GM12878 (cell line): ENCODE measurements at regions not wholly inside any gene's neighbourhood (a gene's known extent, or its start where the extent isn't known, plus 50 kb on each side); places are given as distances from the start of the nearest gene placed in this dataset.
"Not testable (repeated sequence)": the region's sequence is repeated elsewhere in the genome, so short reads cannot be mapped to it uniquely, and the experiment has no call there.

Source experiments
- ATAC-seq: fragments of 200-7000 bp; cut with Tn5 transposase; 3 replicates; pipeline ENCODE4 v1.9.1; 2020; ENCODE audit warnings: mild to moderate bottlenecking, moderate library complexity
- BruUV-seq: library from RNA; stranded (reverse); fragments of 400-500 nt; replicated peaks from 2 replicates; lab custom pipeline; 2021; lab: Mats Ljungman, UMichigan
- CTCF ChIA-PET: fragments of 300-600 bp; sonication (Branson Sonifier 250); formaldehyde crosslinking; extraction: SDS; loops from one replicate; lab custom pipeline; 2021; ENCODE audit warnings: inconsistent platforms; lab: Yijun Ruan, JAX
- POLR2A ChIA-PET: fragments of 350-600 bp; formaldehyde crosslinking; extraction: SDS; loops from one replicate; lab custom pipeline; 2021; ENCODE audit warnings: inconsistent platforms; lab: Charles Lee
- RAD21 ChIA-PET: fragments of 300-600 bp; sonication (Branson Sonifier 250); formaldehyde crosslinking; loops from one replicate; lab custom pipeline; 2023; ENCODE audit warnings: antibody characterized with exemption; ENCODE audit not compliant: unreplicated experiment; lab: Charles Lee
- SMC1A ChIA-PET: fragments of 300-600 bp; sonication (Branson Sonifier 250); formaldehyde crosslinking; loops from one replicate; lab custom pipeline; 2023; ENCODE audit not compliant: unreplicated experiment, uncharacterized antibody; lab: Charles Lee
- DNase-seq: peaks from one replicate; pipeline ENCODE4 v3.0.0-alpha.2; 2011; ENCODE audit warnings: low read depth, low spot score
- FAIRE-seq: peaks from 3 replicates; lab custom pipeline; 2011; peaks lifted over from hg19 to GRCh38; lab: Jason Lieb, UNC
- H2AFZ ChIP-seq: 2 replicates; pipeline ENCODE4 v1.6.0; 2011; ENCODE audit warnings: low read depth, low read length, control low read depth; ENCODE audit not compliant: control insufficient read depth
- H3K27ac ChIP-seq: 2 replicates; pipeline ENCODE4 v1.5.1; 2011; ENCODE audit warnings: control low read depth; ENCODE audit not compliant: control insufficient read depth, insufficient read depth
- H3K27me3 ChIP-seq, 2 experiments: replicated peaks in 1 of 2; 2 replicates each; pipeline versions ENCODE4 v1.6.0 to v1.6.1; 2011; ENCODE audit warnings: low read length in 1 of 2; ENCODE audit not compliant: control insufficient read depth in 2 of 2, insufficient read depth in 2 of 2
- H3K36me3 ChIP-seq, 2 experiments: 2 replicates each; pipeline ENCODE4 v1.5.1; 2011; ENCODE audit warnings: low read length in 1 of 2; ENCODE audit not compliant: control insufficient read depth in 2 of 2, insufficient read depth in 2 of 2
- H3K4me1 ChIP-seq: 2 replicates; pipeline ENCODE4 v1.6.1; 2011; ENCODE audit warnings: mild to moderate bottlenecking, low read length, moderate library complexity, mixed read lengths; ENCODE audit not compliant: control insufficient read depth, insufficient read depth
- H3K4me2 ChIP-seq: 2 replicates; pipeline ENCODE4 v1.6.0; 2011; ENCODE audit warnings: control low read depth; ENCODE audit not compliant: control insufficient read depth, insufficient read depth
- H3K4me3 ChIP-seq: fragments of 200-600 bp; sonication (generic); 2 replicates; pipeline ENCODE4 v1.5.1; 2016
- H3K79me2 ChIP-seq: 2 replicates; pipeline ENCODE4 v1.6.0; 2011; ENCODE audit warnings: low read length; ENCODE audit not compliant: control insufficient read depth, insufficient read depth
- H3K9ac ChIP-seq: 2 replicates; pipeline ENCODE4 v1.8.0; 2011; ENCODE audit warnings: low read length, control low read depth, mixed read lengths; ENCODE audit not compliant: control insufficient read depth, insufficient read depth
- H3K9me3 ChIP-seq: replicated peaks from 3 replicates; pipeline ENCODE4 v1.5.1; 2011; ENCODE audit warnings: mild to moderate bottlenecking, low read length; ENCODE audit not compliant: control insufficient read depth, insufficient read depth
- H4K20me1 ChIP-seq: 2 replicates; pipeline ENCODE4 v1.6.0; 2011; ENCODE audit not compliant: control insufficient read depth, insufficient read depth
- BCL3 ChIP-seq: IDR thresholded peaks from 2 replicates; pipeline ENCODE4 v1.6.1; 2011; ENCODE audit warnings: borderline replicate concordance, low read depth, mild to moderate bottlenecking, moderate library complexity, low read length; ENCODE audit not compliant: insufficient read depth, poor library complexity, severe bottlenecking
- BMI1 ChIP-seq: fragments of 450-650 bp; IDR thresholded peaks from 2 replicates; pipeline ENCODE4 v1.6.1; 2016; ENCODE audit warnings: mild to moderate bottlenecking, moderate library complexity, borderline replicate concordance
- CBFB ChIP-seq: IDR thresholded peaks from 2 replicates; pipeline ENCODE4 v1.6.1; 2016; ENCODE audit warnings: antibody characterized with exemption, low read depth
- ESRRA ChIP-seq: IDR thresholded peaks from 2 replicates; pipeline ENCODE4 v1.6.1; 2012; ENCODE audit warnings: mild to moderate bottlenecking, low read length, improper control_type of control experiment
- SPI1 ChIP-seq: IDR thresholded peaks from 2 replicates; pipeline ENCODE4 v1.6.1; 2011; ENCODE audit warnings: low read depth, mild to moderate bottlenecking, low read length, moderate library complexity, borderline replicate concordance; ENCODE audit not compliant: insufficient read depth
- SREBF1 ChIP-seq: IDR thresholded peaks from 2 replicates; pipeline ENCODE4 v1.6.1; 2012; ENCODE audit warnings: mild to moderate bottlenecking, low read length
- SUZ12 ChIP-seq: fragments of 200-600 bp; sonication (generic); IDR thresholded peaks from one replicate; pipeline ENCODE4 v1.6.1; 2018; ENCODE audit warnings: antibody characterized with exemption, mild to moderate bottlenecking; ENCODE audit not compliant: unreplicated experiment
- WGBS: methylation state at CpG from one replicate; pipeline ENCODE4 v1.1.6; 2016; ENCODE audit warnings: low lambda C conversion rate; ENCODE audit not compliant: insufficient replicate concordance, insufficient coverage; ENCODE audit errors: missing lambda C conversion rate; 5-methylcytosine and 5-hydroxymethylcytosine counted together
- in situ Hi-C: fragments of 300-500 bp; cut with MboI; formaldehyde crosslinking; loops from 9 replicates; pipeline ENCODE4 v1.14.3; 2018; ENCODE audit warnings: mixed read lengths
- intact Hi-C: fragments of 100-400 bp; cut with micrococcal nuclease; formaldehyde crosslinking; loops from one replicate; pipeline ENCODE4 v1.14.2; 2022; ENCODE audit not compliant: unreplicated experiment

- ATAC-seq: no peak
- no peak overlapping the region for H3K4me2 ChIP-seq
- no peaks in the 10 kb centered on the region for H3K4me1 ChIP-seq
- no peaks in the 10 kb centered on the region for H3K36me3 ChIP-seq
- no peaks in the 10 kb centered on the region for H4K20me1 ChIP-seq
- no peaks in the 10 kb centered on the region for H3K27me3 ChIP-seq
- no TSS peak for BruUV-seq
- H3K9me3 ChIP-seq: no peaks in the 10 kb centered on the region
- H3K79me2 ChIP-seq: no peaks in the 10 kb centered on the region
- H3K27ac ChIP-seq: no peak overlapping the region
- H3K4me3 ChIP-seq: no peak overlapping the region
- H2AFZ ChIP-seq: no peak overlapping the region
- TF ChIP-seq ESRRA (no peak), BMI1 (no peak), SREBF1 (no peak), SUZ12 (no peak), SPI1 (no peak), CBFB (no peak), BCL3 (no peak)
- TF ChIP-seq, all 136 proteins: peak for 0
- SMC1A ChIA-PET: no interaction called here
- no peak for FAIRE-seq
- in situ Hi-C loops (no loop called here), intact Hi-C loops (no loop called here)
- H3K9ac ChIP-seq: no peak overlapping the region
- no peak for DNase-seq
- RAD21 ChIA-PET: no interaction called here
- 42% methylated on average over 1 of the region's 1 CpG for WGBS
- POLR2A ChIA-PET: no interaction called here
- CTCF ChIA-PET: no interaction called here
Observed at GRCh38 chr13:55038230-55038629, 2009.6 kb downstream of the OLFM4 start.

- H3K79me2 ChIP-seq, H2AFZ ChIP-seq, H3K4me2 ChIP-seq, in situ Hi-C loops, H3K27me3 ChIP-seq, FAIRE-seq, BruUV-seq, H3K36me3 ChIP-seq, H4K20me1 ChIP-seq, H3K9me3 ChIP-seq, H3K27ac ChIP-seq, DNase-seq, RAD21 ChIA-PET, intact Hi-C loops, H3K4me1 ChIP-seq, ATAC-seq, CTCF ChIA-PET, POLR2A ChIA-PET, H3K9ac ChIP-seq, H3K4me3 ChIP-seq: not testable (repeated sequence)
- SMC1A ChIA-PET: interaction anchor here (0.8 kb wide), 1 partner anchor 10 kb away, joined by 3 read pairs; no protein-coding TSS in a partner anchor
- WGBS: 58% methylated on average over 20 of the region's 24 CpGs
Observed at GRCh38 chr13:55053891-55054550, 2025.4 kb downstream of the OLFM4 start.

- ATAC-seq, H3K4me2 ChIP-seq, H3K36me3 ChIP-seq, in situ Hi-C loops, intact Hi-C loops, FAIRE-seq, H3K4me1 ChIP-seq, H2AFZ ChIP-seq, H3K4me3 ChIP-seq, H3K9me3 ChIP-seq, SMC1A ChIA-PET, H3K27me3 ChIP-seq, H3K79me2 ChIP-seq, H3K9ac ChIP-seq, POLR2A ChIA-PET, BruUV-seq, H3K27ac ChIP-seq, CTCF ChIA-PET, H4K20me1 ChIP-seq, RAD21 ChIA-PET, DNase-seq: not testable (repeated sequence)
- WGBS: 20% methylated on average over 3 of the region's 3 CpGs
Observed at GRCh38 chr13:55055666-55056065, 2027.1 kb downstream of the OLFM4 start.
